DMS 273 (cell line): ENCODE measurements at regions not wholly inside any gene's neighbourhood (a gene's known extent, or its start where the extent isn't known, plus 50 kb on each side); places are given as distances from the start of the nearest gene placed in this dataset.

ENCODE experiments used
- DNase-seq: peaks from one replicate; lab custom pipeline; 2025; ENCODE audit not compliant: unreplicated experiment; lab: John Stamatoyannopoulos, UW

- no peak for DNase-seq
These were observed 248.8 kb downstream of the SOD2 start for GRCh38 chr6:159444056-159444760.

GRCh38 chr6:159443417-159443920 lies 249.6 kb downstream of the SOD2 start:
- peak; percentile 92 for DNase-seq

- DNase-seq = no peak
These were observed 251.4 kb downstream of the SOD2 start for GRCh38 chr6:159441704-159441981.

- no peak for DNase-seq
These were observed 251.9 kb downstream of the SOD2 start for GRCh38 chr6:159440911-159441703.

GRCh38 chr6:159440349-159440748 lies 252.7 kb downstream of the SOD2 start:
- no peak for DNase-seq

- no peak for DNase-seq
These were observed 253.4 kb downstream of the SOD2 start for GRCh38 chr6:159439651-159440050.

GRCh38 chr6:159438106-159438505 lies 254.9 kb downstream of the SOD2 start:
- DNase-seq = peak; percentile 28

GRCh38 chr6:159436581-159436980 lies 256.5 kb downstream of the SOD2 start:
- DNase-seq = no peak

GRCh38 chr6:159435701-159436100 lies 257.3 kb downstream of the SOD2 start:
- no peak for DNase-seq

GRCh38 chr6:159434410-159434809 lies 258.6 kb downstream of the SOD2 start:
- DNase-seq = no peak

- no peak for DNase-seq
These were observed 259.5 kb downstream of the SOD2 start for GRCh38 chr6:159433550-159433949.

GRCh38 chr6:159431750-159432149 lies 261.3 kb downstream of the SOD2 start:
- no peak for DNase-seq

- DNase-seq = no peak
These were observed 261.1 kb downstream of the FNDC1 start for GRCh38 chr6:159430323-159430722.

GRCh38 chr6:159429433-159429832 lies 260.2 kb downstream of the FNDC1 start:
- DNase-seq = no peak

GRCh38 chr6:159427771-159428170 lies 258.6 kb downstream of the FNDC1 start:
- DNase-seq = no peak

GRCh38 chr6:159427335-159427734 lies 258.1 kb downstream of the FNDC1 start:
- no peak for DNase-seq

GRCh38 chr6:159425421-159425820 lies 256.2 kb downstream of the FNDC1 start:
- DNase-seq = no peak

- DNase-seq = no peak
These were observed 253.1 kb downstream of the FNDC1 start for GRCh38 chr6:159422041-159422984.

- no peak for DNase-seq
These were observed 252.4 kb downstream of the FNDC1 start for GRCh38 chr6:159421586-159421985.

- no peak for DNase-seq
These were observed 249.8 kb downstream of the FNDC1 start for GRCh38 chr6:159418997-159419396.

- no peak for DNase-seq
These were observed 247.8 kb downstream of the FNDC1 start for GRCh38 chr6:159416891-159417560.
